DOHH2 (cell line): ENCODE measurements at regions not wholly inside any gene's neighbourhood (a gene's known extent, or its start where the extent isn't known, plus 50 kb on each side); places are given as distances from the start of the nearest gene placed in this dataset.

Experiments used
- CTCF ChIP-seq: fragments of 200-600 bp; sonication (generic); IDR thresholded peaks from one replicate; pipeline ENCODE4 v1.5.1; 2014; ENCODE audit warnings: antibody characterized with exemption, mild to moderate bottlenecking, low read depth, low read length; ENCODE audit not compliant: poor library complexity, severe bottlenecking
- EZH2phosphoT487 ChIP-seq: fragments of 200-600 bp; sonication (generic); IDR thresholded peaks from 2 replicates; pipeline ENCODE4 v1.6.1; 2017; ENCODE audit warnings: borderline replicate concordance, mild to moderate bottlenecking, antibody characterized with exemption, low read length, moderate library complexity, mixed read lengths

DNA sequence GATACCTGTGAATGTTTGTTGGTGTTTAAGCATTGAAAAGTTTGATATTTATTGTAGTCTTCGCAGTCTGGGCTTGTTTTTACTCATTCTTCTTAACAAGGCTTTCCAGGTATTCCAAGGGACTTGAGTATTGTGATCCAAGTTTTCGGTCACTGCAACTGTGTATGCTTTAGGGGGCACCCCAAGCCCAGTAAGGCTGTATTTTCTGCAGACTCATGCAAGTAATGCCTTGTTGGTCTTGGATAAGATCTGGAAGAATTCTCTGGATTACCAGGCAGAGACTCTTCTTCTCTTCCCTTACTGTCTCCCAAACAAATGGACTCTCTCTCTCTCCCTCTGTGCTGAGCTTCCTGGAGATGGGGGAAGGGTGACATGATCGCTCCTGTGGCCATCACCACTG is 82.1 kb downstream of the RFPL4B start:
- TF ChIP-seq CTCF: no peak
- TF ChIP-seq EZH2phosphoT487: no peak
